Spleen (tissue), 11 donors: ENCODE measurements at regions not wholly inside any gene's neighbourhood (a gene's known extent, or its start where the extent isn't known, plus 50 kb on each side); places are given as distances from the start of the nearest gene placed in this dataset.

Experiments
- DNase-seq: peaks from one replicate; pipeline ENCODE4 v3.0.0-alpha.2; 2020
- H3K27ac ChIP-seq, 8 donors: fragments of 200-600 bp; sonication (generic) in 7 of 8; 1 replicate in 4 of 8; 2 replicates in 4 of 8; pipeline versions ENCODE4 v1.5.0 to v1.8.0; 2016 to 2021; ENCODE audit warnings: inconsistent platforms in 4 of 8, mild to moderate bottlenecking in 4 of 8, moderate library complexity in 1 of 8
- H3K27me3 ChIP-seq, 7 donors: fragments of 200-600 bp; sonication (generic) in 6 of 7; replicated peaks in 1 of 7; 1 replicate in 4 of 7; 2 replicates in 3 of 7; pipeline versions ENCODE4 v1.5.0 to v1.8.0; 2016 to 2021; ENCODE audit warnings: inconsistent platforms in 3 of 7, mild to moderate bottlenecking in 1 of 7
- H3K36me3 ChIP-seq, 6 donors: fragments of 200-600 bp; sonication (generic) in 5 of 6; 1 replicate in 4 of 6; 2 replicates in 2 of 6; pipeline versions ENCODE4 v1.5.0 to v1.8.0; 2016 to 2021; ENCODE audit warnings: inconsistent platforms in 2 of 6
- H3K4me1 ChIP-seq, 6 donors: fragments of 200-600 bp; sonication (generic) in 5 of 6; 1 replicate in 3 of 6; 2 replicates in 3 of 6; pipeline versions ENCODE4 v1.5.0 to v1.8.0; 2016 to 2021; ENCODE audit warnings: inconsistent platforms in 3 of 6
- H3K4me3 ChIP-seq, 8 donors: fragments of 200-600 bp; sonication (generic) in 7 of 8; 1 replicate in 4 of 8; 2 replicates in 4 of 8; pipeline versions ENCODE4 v1.5.0 to v1.8.0; 2016 to 2021; ENCODE audit warnings: inconsistent platforms in 4 of 8, mild to moderate bottlenecking in 4 of 8, moderate library complexity in 2 of 8
- H3K9me3 ChIP-seq, 8 donors: fragments of 200-600 bp; sonication (generic) in 7 of 8; 1 replicate in 4 of 8; 2 replicates in 4 of 8; pipeline versions ENCODE4 v1.5.0 to v1.8.0; 2016 to 2021; ENCODE audit warnings: inconsistent platforms in 4 of 8
- POLR2A ChIP-seq, 3 donors: fragments of 450-650 bp; IDR thresholded peaks; one replicate each; pipeline ENCODE4 v1.5.1; 2017; ENCODE audit warnings: antibody characterized with exemption in 3 of 3, mild to moderate bottlenecking in 1 of 3
- POLR2AphosphoS5 ChIP-seq, 3 donors: sonication (generic); formaldehyde crosslinking; IDR thresholded peaks; one replicate each; pipeline ENCODE4 v1.5.1; 2017; ENCODE audit warnings: antibody characterized with exemption in 3 of 3
- WGBS, 5 donors: extraction: QIAGEN DNeasy Blood & Tissue Kit in 3 of 5; methylation state at CpG; one replicate each; pipeline versions ENCODE4 v1.1.5 to v1.1.7; 2013 to 2018; 5-methylcytosine and 5-hydroxymethylcytosine counted together
- intact Hi-C: fragments of 100-400 bp; cut with DNase I; formaldehyde crosslinking; loops from one replicate; pipeline ENCODE4 v1.15.0; 2023; ENCODE audit warnings: low total_unique reads
- TF ChIP-seq, protein P1 (sequence below), 11 experiments: fragments of 200-600 bp in 7 of 11; fragments of 450-650 bp in 4 of 11; sonication (generic) in 4 of 11; IDR thresholded peaks in 8 of 11; conservative IDR thresholded peaks in 3 of 11; 1 replicate in 7 of 11; 2 replicates in 4 of 11; pipeline versions ENCODE4 v1.4.0 to v1.8.0; 2016 to 2021; ENCODE audit warnings: antibody characterized with exemption in 11 of 11, inconsistent platforms in 4 of 11, mild to moderate bottlenecking in 1 of 11
- donor health status: healthy with polysubstance abuse.
- donor health status: DM: no; HTN: no; CAD: no; lungs with moderate emphysema.
- donor health status: DM: no; HTN: no; CAD: no.
- donor health status: Bipolar disorder and iron deficiency.
- donor health status: healthy.
- donor health status: DM: no; HTN: no; CAD: no.
- donor health status: DM: yes; HTN: yes; CAD: no.

DNA sequence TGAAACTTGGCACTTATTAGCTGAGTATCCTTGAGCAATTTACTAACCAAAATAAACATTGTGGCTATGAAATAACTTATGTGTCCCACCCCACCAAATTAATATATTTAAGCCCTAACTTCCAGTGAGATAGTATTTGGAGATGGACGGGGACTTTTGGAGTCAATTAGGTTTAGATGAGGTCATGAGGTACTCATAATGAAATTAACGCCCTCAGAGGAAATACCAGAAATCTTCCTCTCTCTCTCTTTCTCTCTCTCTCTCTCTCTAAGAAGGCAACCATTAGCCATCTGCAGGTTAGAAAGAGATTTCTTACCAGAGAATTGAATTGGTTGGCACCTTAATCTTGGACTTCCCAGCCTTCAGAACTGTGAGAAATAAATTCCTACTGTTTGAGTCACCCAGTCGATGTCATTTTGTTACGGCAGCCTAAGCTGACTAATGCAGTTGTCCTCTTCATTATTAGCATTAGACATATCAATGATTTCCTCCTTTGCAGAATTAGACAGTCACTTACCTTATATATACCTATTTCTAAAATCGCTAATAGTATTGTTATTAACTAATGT lies 1284.0 kb downstream of the FAM181B start:
- intact Hi-C loops: no loop called here
- Histone ChIP-seq H3K27ac (no peak overlapping the region), H3K4me1 (no peaks in the 10 kb centered on the region), H3K9me3 (peaks cover 0 to 6% (median 0%) of the 10 kb centered on the region in 8 donors), H3K36me3 (no peaks in the 10 kb centered on the region), H3K4me3 (no peak overlapping the region), H3K27me3 (no peaks in the 10 kb centered on the region)
- 68 to 88% (median 81%) methylated on average over 5 of the region's 5 CpGs for WGBS, 5 donors
- no peak for DNase-seq
- TF ChIP-seq POLR2AphosphoS5 (IDR thresholded peaks at IDR 0.05) (no peak), POLR2A (IDR thresholded peaks at IDR 0.05) (no peak)
- TF ChIP-seq, protein P1, sequence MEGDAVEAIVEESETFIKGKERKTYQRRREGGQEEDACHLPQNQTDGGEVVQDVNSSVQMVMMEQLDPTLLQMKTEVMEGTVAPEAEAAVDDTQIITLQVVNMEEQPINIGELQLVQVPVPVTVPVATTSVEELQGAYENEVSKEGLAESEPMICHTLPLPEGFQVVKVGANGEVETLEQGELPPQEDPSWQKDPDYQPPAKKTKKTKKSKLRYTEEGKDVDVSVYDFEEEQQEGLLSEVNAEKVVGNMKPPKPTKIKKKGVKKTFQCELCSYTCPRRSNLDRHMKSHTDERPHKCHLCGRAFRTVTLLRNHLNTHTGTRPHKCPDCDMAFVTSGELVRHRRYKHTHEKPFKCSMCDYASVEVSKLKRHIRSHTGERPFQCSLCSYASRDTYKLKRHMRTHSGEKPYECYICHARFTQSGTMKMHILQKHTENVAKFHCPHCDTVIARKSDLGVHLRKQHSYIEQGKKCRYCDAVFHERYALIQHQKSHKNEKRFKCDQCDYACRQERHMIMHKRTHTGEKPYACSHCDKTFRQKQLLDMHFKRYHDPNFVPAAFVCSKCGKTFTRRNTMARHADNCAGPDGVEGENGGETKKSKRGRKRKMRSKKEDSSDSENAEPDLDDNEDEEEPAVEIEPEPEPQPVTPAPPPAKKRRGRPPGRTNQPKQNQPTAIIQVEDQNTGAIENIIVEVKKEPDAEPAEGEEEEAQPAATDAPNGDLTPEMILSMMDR (IDR thresholded peaks at IDR 0.05 in 8 of 11, conservative IDR thresholded peaks at IDR 0.05 in 3 of 11): no peak

DNA sequence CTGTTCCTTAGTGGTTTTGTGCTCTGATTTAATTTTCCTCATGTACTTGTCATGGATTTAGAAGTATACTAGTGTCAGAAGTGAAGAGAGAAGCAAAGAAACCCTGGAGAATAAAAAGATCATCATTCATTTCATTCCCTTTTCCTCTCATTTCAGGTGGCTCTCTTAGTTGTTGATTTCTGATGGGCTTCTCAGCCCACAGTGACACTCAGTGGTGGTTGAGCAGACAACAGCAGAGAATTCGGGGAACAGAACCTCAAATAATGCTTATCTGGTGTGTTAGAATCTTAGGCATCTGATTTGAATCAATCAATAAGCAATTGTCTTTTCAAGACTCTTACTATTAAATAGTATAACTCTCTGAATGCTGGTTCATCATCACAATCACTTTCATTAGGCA lies 1289.4 kb downstream of the FAM181B start:
- no peaks in the 10 kb centered on the region for H3K27me3 ChIP-seq
- WGBS, 5 donors: 44 to 79% (median 60%) methylated on average over 1 of the region's 1 CpG
- no peak overlapping the region for H3K27ac ChIP-seq
- no peak for DNase-seq
- no peaks in the 10 kb centered on the region for H3K4me1 ChIP-seq
- H3K9me3 ChIP-seq: peaks cover 0 to 12% (median 4%) of the 10 kb centered on the region in 8 donors
- intact Hi-C loops: no loop called here
- TF ChIP-seq, protein P1 (IDR thresholded peaks at IDR 0.05 in 8 of 11, conservative IDR thresholded peaks at IDR 0.05 in 3 of 11): no peak
- TF ChIP-seq POLR2A (IDR thresholded peaks at IDR 0.05) (no peak), POLR2AphosphoS5 (IDR thresholded peaks at IDR 0.05) (no peak)
- no peaks in the 10 kb centered on the region for H3K36me3 ChIP-seq
- H3K4me3 ChIP-seq: no peak overlapping the region

GRCh38 chr11:81432333-81432732 lies 1301.3 kb downstream of the FAM181B start:
- Histone ChIP-seq H3K36me3 (no peaks in the 10 kb centered on the region), H3K27me3 (no peaks in the 10 kb centered on the region), H3K27ac (no peak overlapping the region), H3K4me1 (no peaks in the 10 kb centered on the region), H3K9me3 (no peaks in the 10 kb centered on the region), H3K4me3 (no peak overlapping the region)
- DNase-seq: no peak
- TF ChIP-seq, protein P1 (IDR thresholded peaks at IDR 0.05 in 8 of 11, conservative IDR thresholded peaks at IDR 0.05 in 3 of 11): no peak
- 79 to 92% (median 83%) methylated on average over 1 of the region's 1 CpG for WGBS, 5 donors
- intact Hi-C loops: no loop called here

GRCh38 chr11:81424822-81425221 lies 1308.8 kb downstream of the FAM181B start:
- TF ChIP-seq POLR2A (IDR thresholded peaks at IDR 0.05) (no peak), POLR2AphosphoS5 (IDR thresholded peaks at IDR 0.05) (no peak)
- TF ChIP-seq, protein P1 (IDR thresholded peaks at IDR 0.05 in 8 of 11, conservative IDR thresholded peaks at IDR 0.05 in 3 of 11): no peak
- Histone ChIP-seq H3K4me3 (no peak overlapping the region), H3K36me3 (no peaks in the 10 kb centered on the region), H3K27ac (no peak overlapping the region), H3K9me3 (no peaks in the 10 kb centered on the region), H3K4me1 (no peaks in the 10 kb centered on the region), H3K27me3 (no peaks in the 10 kb centered on the region)
- WGBS, 5 donors: 84 to 99% (median 95%) methylated on average over 2 of the region's 2 CpGs
- DNase-seq: no peak
- intact Hi-C loops: no loop called here
